Loucy (cell line): ENCODE measurements at regions not wholly inside any gene's neighbourhood (a gene's known extent, or its start where the extent isn't known, plus 50 kb on each side); places are given as distances from the start of the nearest gene placed in this dataset.

ENCODE experiments used
- H2AFZ ChIP-seq: fragments of 200-600 bp; sonication (generic); 2 replicates; pipeline ENCODE4 v1.6.0; 2016; ENCODE audit warnings: antibody characterized with exemption, mild to moderate bottlenecking, low read length, moderate library complexity
- H3F3A ChIP-seq: fragments of 200-600 bp; 2 replicates; pipeline ENCODE4 v1.6.0; 2016; ENCODE audit warnings: antibody characterized with exemption, low read depth, mild to moderate bottlenecking
- H3K27me3 ChIP-seq: fragments of 200-600 bp; sonication (generic); 2 replicates; pipeline ENCODE4 v1.6.1; 2014; ENCODE audit warnings: low read length, mild to moderate bottlenecking; ENCODE audit not compliant: insufficient read depth, poor library complexity, severe bottlenecking
- H3K36me3 ChIP-seq: fragments of 200-600 bp; sonication (generic); 2 replicates; pipeline ENCODE4 v1.6.1; 2016; ENCODE audit warnings: low read length; ENCODE audit not compliant: insufficient read depth
- H3K4me1 ChIP-seq: fragments of 200-600 bp; sonication (generic); 2 replicates; pipeline ENCODE4 v1.5.1; 2014; ENCODE audit warnings: low read length, mild to moderate bottlenecking; ENCODE audit not compliant: insufficient read depth, poor library complexity, severe bottlenecking
- H3K4me2 ChIP-seq: fragments of 200-600 bp; sonication (generic); 2 replicates; pipeline ENCODE4 v1.6.0; 2014; ENCODE audit warnings: antibody characterized with exemption, low read length, low read depth, mild to moderate bottlenecking; ENCODE audit not compliant: poor library complexity, severe bottlenecking
- H3K4me3 ChIP-seq: fragments of 200-600 bp; sonication (generic); 2 replicates; pipeline ENCODE4 v1.5.1; 2014; ENCODE audit warnings: low read length, mild to moderate bottlenecking, mixed read lengths; ENCODE audit not compliant: poor library complexity, severe bottlenecking
- H3K79me2 ChIP-seq: fragments of 200-600 bp; sonication (generic); 2 replicates; pipeline ENCODE4 v1.6.1; 2014; ENCODE audit warnings: low read length; ENCODE audit not compliant: insufficient read depth
- H3K9ac ChIP-seq: fragments of 200-600 bp; sonication (generic); 2 replicates; pipeline ENCODE4 v1.6.0; 2014; ENCODE audit warnings: mild to moderate bottlenecking, low read depth, low read length, moderate library complexity; ENCODE audit not compliant: poor library complexity, severe bottlenecking
- H3K9me2 ChIP-seq: fragments of 200-600 bp; sonication (generic); replicated peaks from 2 replicates; pipeline ENCODE4 v1.6.1; 2016; ENCODE audit warnings: low read depth, low read length, mixed read lengths
- H3K9me3 ChIP-seq: fragments of 200-600 bp; sonication (generic); 2 replicates; pipeline ENCODE4 v1.6.1; 2014; ENCODE audit warnings: mild to moderate bottlenecking, antibody characterized with exemption, low read length, low read depth; ENCODE audit not compliant: insufficient read depth
- H4K20me1 ChIP-seq: fragments of 200-600 bp; sonication (generic); 2 replicates; pipeline ENCODE4 v1.6.0; 2014; ENCODE audit warnings: antibody characterized with exemption, low read length, mild to moderate bottlenecking; ENCODE audit not compliant: insufficient read depth, poor library complexity, severe bottlenecking
- CTCF ChIP-seq: fragments of 200-600 bp; sonication (generic); conservative IDR thresholded peaks from 2 replicates; pipeline ENCODE4 v1.5.1; 2014; ENCODE audit warnings: mild to moderate bottlenecking, antibody characterized with exemption, low read length
- EZH2phosphoT487 ChIP-seq: fragments of 200-600 bp; IDR thresholded peaks from 2 replicates; pipeline ENCODE4 v1.6.1; 2018; ENCODE audit warnings: antibody characterized with exemption, mild to moderate bottlenecking, moderate library complexity, borderline replicate concordance

GRCh38 chr4:3703677-3704521, 62.3 kb upstream of the ADRA2C start:
- Histone ChIP-seq H3K9ac (no peak overlapping the region), H3K4me2 (no peak overlapping the region), H3K9me2 (no peaks in the 10 kb centered on the region), H3K9me3 (no peaks in the 10 kb centered on the region; the same call in 1 of the 2 replicates), H3K4me1 (no peaks in the 10 kb centered on the region), H3K27me3 (no peaks in the 10 kb centered on the region), H3K4me3 (no peak overlapping the region), H3K36me3 (no peaks in the 10 kb centered on the region), H3K79me2 (no peaks in the 10 kb centered on the region), H4K20me1 (no peaks in the 10 kb centered on the region), H2AFZ (no peak overlapping the region), H3F3A (no peaks in the 10 kb centered on the region)
- no peak for TF ChIP-seq EZH2phosphoT487
- no peak for TF ChIP-seq CTCF

- Histone ChIP-seq H3K9me2 (no peaks in the 10 kb centered on the region), H3K27me3 (no peaks in the 10 kb centered on the region)
Observed at GRCh38 chr4:3703343-3703676, 62.9 kb upstream of the ADRA2C start.

GRCh38 chr4:3702561-3703221, 63.5 kb upstream of the ADRA2C start:
- no peaks in the 10 kb centered on the region for H3K4me1 ChIP-seq
- H3K79me2 ChIP-seq = no peaks in the 10 kb centered on the region
- no peaks in the 10 kb centered on the region for H3K36me3 ChIP-seq
- H3K9me2 ChIP-seq = no peaks in the 10 kb centered on the region
- H3K4me3 ChIP-seq = no peak overlapping the region
- no peaks in the 10 kb centered on the region for H3K27me3 ChIP-seq
- H2AFZ ChIP-seq = no peak overlapping the region
- no peak overlapping the region for H3K4me2 ChIP-seq
- no peaks in the 10 kb centered on the region for H4K20me1 ChIP-seq
- no peaks in the 10 kb centered on the region for H3F3A ChIP-seq
- no peak for TF ChIP-seq EZH2phosphoT487
- TF ChIP-seq CTCF = no peak
- H3K9me3 ChIP-seq = no peaks in the 10 kb centered on the region; the same call in 1 of the 2 replicates
- no peak overlapping the region for H3K9ac ChIP-seq

More at GRCh38 chr4:3703343-3703676, 62.9 kb upstream of the ADRA2C start:
- Histone ChIP-seq H3K4me2 (no peak overlapping the region), H3K79me2 (no peaks in the 10 kb centered on the region), H2AFZ (no peak overlapping the region), H3K36me3 (no peaks in the 10 kb centered on the region), H4K20me1 (no peaks in the 10 kb centered on the region), H3K9me3 (no peaks in the 10 kb centered on the region; the same call in 1 of the 2 replicates), H3K4me3 (no peak overlapping the region), H3K9ac (no peak overlapping the region), H3K4me1 (no peaks in the 10 kb centered on the region), H3F3A (no peaks in the 10 kb centered on the region)
- TF ChIP-seq EZH2phosphoT487 (no peak), CTCF (no peak)
